H9 (cell line): ENCODE measurements at regions not wholly inside any gene's neighbourhood (a gene's known extent, or its start where the extent isn't known, plus 50 kb on each side); places are given as distances from the start of the nearest gene placed in this dataset.

Experiments
- DNase-seq: peaks from one replicate; pipeline ENCODE4 v3.0.0-alpha.2; 2017
- H2AFZ ChIP-seq: one replicate; pipeline ENCODE4 v1.6.1; 2013; ENCODE audit warnings: mild to moderate bottlenecking, low read length, control low read depth, moderate library complexity
- H2AK5ac ChIP-seq: 2 replicates; pipeline ENCODE4 v1.6.1; 2013; ENCODE audit warnings: low read length, control low read depth, mixed read lengths; ENCODE audit not compliant: insufficient read length
- H2BK120ac ChIP-seq: one replicate; pipeline ENCODE4 v1.6.1; 2013; ENCODE audit warnings: low read depth, mild to moderate bottlenecking, low read length, control low read depth, inconsistent platforms; ENCODE audit not compliant: poor library complexity, severe bottlenecking
- H2BK12ac ChIP-seq: 2 replicates; pipeline ENCODE4 v1.6.1; 2013; ENCODE audit warnings: low read length, control low read depth, mixed read lengths, low read depth; ENCODE audit not compliant: insufficient read length
- H2BK15ac ChIP-seq: 2 replicates; pipeline ENCODE4 v1.6.1; 2013; ENCODE audit warnings: low read depth, low read length, control low read depth
- H2BK20ac ChIP-seq: one replicate; pipeline ENCODE4 v1.6.1; 2013; ENCODE audit warnings: low read depth, mild to moderate bottlenecking, low read length, control low read depth, inconsistent platforms; ENCODE audit not compliant: poor library complexity, severe bottlenecking
- H2BK5ac ChIP-seq: 2 replicates; pipeline ENCODE4 v1.6.1; 2013; ENCODE audit warnings: low read length, control low read depth, mixed read lengths; ENCODE audit not compliant: insufficient read length
- H3K14ac ChIP-seq: 2 replicates; pipeline ENCODE4 v1.6.1; 2013; ENCODE audit warnings: low read length, control low read depth; ENCODE audit not compliant: insufficient read depth
- H3K18ac ChIP-seq: 2 replicates; pipeline ENCODE4 v1.6.1; 2013; ENCODE audit warnings: low read depth, mild to moderate bottlenecking, mixed read lengths, low read length, control low read depth; ENCODE audit not compliant: insufficient read length
- H3K23ac ChIP-seq: 2 replicates; pipeline ENCODE4 v1.6.1; 2013; ENCODE audit warnings: low read length, control low read depth, mixed read lengths, low read depth; ENCODE audit not compliant: insufficient read length
- H3K23me2 ChIP-seq: 2 replicates; pipeline ENCODE4 v1.6.1; 2013; ENCODE audit warnings: low read depth, mild to moderate bottlenecking, mixed read lengths, low read length, control low read depth; ENCODE audit not compliant: insufficient read length, poor library complexity, severe bottlenecking
- H3K27ac ChIP-seq: 2 replicates; pipeline ENCODE4 v1.5.1; 2013; ENCODE audit warnings: low read length, control low read depth, mixed read lengths, low read depth; ENCODE audit not compliant: insufficient read length
- H3K27me3 ChIP-seq: 2 replicates; pipeline ENCODE4 v1.6.1; 2013; ENCODE audit warnings: low read length, control low read depth, inconsistent platforms; ENCODE audit not compliant: insufficient read depth
- H3K4ac ChIP-seq: 2 replicates; pipeline ENCODE4 v1.6.1; 2013; ENCODE audit warnings: low read depth, mild to moderate bottlenecking, control low read depth, inconsistent platforms, low read length, moderate library complexity
- H3K4me1 ChIP-seq: 2 replicates; pipeline ENCODE4 v1.6.1; 2013; ENCODE audit warnings: low read length, control low read depth, inconsistent platforms; ENCODE audit not compliant: insufficient read depth
- H3K4me2 ChIP-seq: 2 replicates; pipeline ENCODE4 v1.6.1; 2013; ENCODE audit warnings: low read length, control low read depth, mixed read lengths; ENCODE audit not compliant: insufficient read length, insufficient read depth
- H3K56ac ChIP-seq: 2 replicates; pipeline ENCODE4 v1.6.1; 2013; ENCODE audit warnings: low read depth, mild to moderate bottlenecking, mixed read lengths, low read length, control low read depth; ENCODE audit not compliant: insufficient read length
- H3K79me1 ChIP-seq: 2 replicates; pipeline ENCODE4 v1.6.1; 2013; ENCODE audit warnings: low read depth, mild to moderate bottlenecking, moderate library complexity, low read length, control low read depth, inconsistent platforms; ENCODE audit not compliant: insufficient read depth, poor library complexity, severe bottlenecking
- H3K79me2 ChIP-seq: 2 replicates; pipeline ENCODE4 v1.6.1; 2013; ENCODE audit warnings: low read length, control low read depth, inconsistent platforms; ENCODE audit not compliant: insufficient read depth
- H3K9ac ChIP-seq: 2 replicates; pipeline ENCODE4 v1.6.1; 2013; ENCODE audit warnings: low read length, control low read depth, mixed read lengths; ENCODE audit not compliant: insufficient read length; ENCODE audit errors: extremely low read depth
- H3K9me3 ChIP-seq: one replicate; pipeline ENCODE4 v1.6.1; 2013; ENCODE audit warnings: low read depth, low read length, inconsistent platforms; ENCODE audit not compliant: control insufficient read depth
- H3T11ph ChIP-seq: one replicate; pipeline ENCODE4 v1.6.1; 2013; ENCODE audit warnings: mild to moderate bottlenecking, low read length, control low read depth, inconsistent platforms
- H4K20me1 ChIP-seq: one replicate; pipeline ENCODE4 v1.6.1; 2013; ENCODE audit not compliant: control insufficient read depth, insufficient read length, insufficient read depth
- H4K5ac ChIP-seq: 2 replicates; pipeline ENCODE4 v1.6.1; 2013; ENCODE audit warnings: low read depth, mild to moderate bottlenecking, mixed read lengths, low read length, control low read depth; ENCODE audit not compliant: insufficient read length
- H4K8ac ChIP-seq: replicated peaks from 2 replicates; pipeline ENCODE4 v1.6.1; 2013; ENCODE audit warnings: low read length, control low read depth, mixed read lengths, low read depth; ENCODE audit not compliant: insufficient read length
- H4K91ac ChIP-seq: 2 replicates; pipeline ENCODE4 v1.6.1; 2013; ENCODE audit warnings: low read depth, mild to moderate bottlenecking, moderate library complexity, mixed read lengths, low read length, control low read depth; ENCODE audit not compliant: insufficient read length
- H3K27ac Mint-ChIP-seq, 3 experiments: 2 replicates in 2 of 3; 3 replicates in 1 of 3; pipeline ENCODE4 v1.8.0; 2020 to 2021; ENCODE audit warnings: mixed read lengths in 3 of 3, mild to moderate bottlenecking in 1 of 3, moderate library complexity in 1 of 3
- H3K27me3 Mint-ChIP-seq: 2 replicates; pipeline ENCODE4 v1.8.0; 2021; ENCODE audit warnings: low read depth, mild to moderate bottlenecking, moderate library complexity, mixed read lengths
- H3K36me3 Mint-ChIP-seq, 3 experiments: 2 replicates in 2 of 3; 3 replicates in 1 of 3; pipeline ENCODE4 v1.8.0; 2020 to 2021; ENCODE audit warnings: low read depth in 3 of 3, mixed read lengths in 3 of 3; ENCODE audit not compliant: insufficient read depth in 1 of 3
- H3K4me1 Mint-ChIP-seq, 2 experiments: 2 replicates each; pipeline ENCODE4 v1.8.0; 2020; ENCODE audit warnings: mixed read lengths in 2 of 2
- H3K4me3 Mint-ChIP-seq, 2 experiments: 2 replicates in 1 of 2; 3 replicates in 1 of 2; pipeline ENCODE4 v1.8.0; 2020 to 2021; ENCODE audit warnings: mild to moderate bottlenecking in 2 of 2, mixed read lengths in 2 of 2, moderate library complexity in 1 of 2
- H3K9me3 Mint-ChIP-seq, 2 experiments: 2 replicates in 1 of 2; 3 replicates in 1 of 2; pipeline ENCODE4 v1.8.0; 2020; ENCODE audit warnings: mild to moderate bottlenecking in 2 of 2, mixed read lengths in 2 of 2, moderate library complexity in 1 of 2
- WGBS: extraction: QIAGEN DNeasy Blood & Tissue Kit; methylation state at CpG from one replicate; pipeline ENCODE4 v1.1.7; 2013; ENCODE audit warnings: missing lambda C conversion rate, low lambda C conversion rate, mixed read lengths; ENCODE audit not compliant: insufficient read length; ENCODE audit errors: extremely low coverage; 5-methylcytosine and 5-hydroxymethylcytosine counted together
- TF ChIP-seq, protein P1 (sequence below): fragments of 200-600 bp; sonication (generic); conservative IDR thresholded peaks from 3 replicates; pipeline ENCODE4 v1.8.0; 2021; ENCODE audit warnings: antibody characterized with exemption, mild to moderate bottlenecking

GRCh38 chr6:135791441-135791840, 60.1 kb upstream of the PDE7B start:
- Mint-ChIP-seq H3K4me3 (no peak overlapping the region), H3K27ac (no peak overlapping the region), H3K27me3 (no peaks in the 10 kb centered on the region), H3K9me3 (no peaks in the 10 kb centered on the region), H3K4me1 (no peaks in the 10 kb centered on the region), H3K36me3 (no peaks in the 10 kb centered on the region)
- WGBS: no CpG with 5 or more reads among the region's 4 CpGs
- Histone ChIP-seq H3K27me3 (no peaks in the 10 kb centered on the region), H2BK20ac (no peak overlapping the region), H3K23me2 (no peaks in the 10 kb centered on the region), H2BK15ac (no peak overlapping the region), H3K4me1 (no peaks in the 10 kb centered on the region), H2BK12ac (no peak overlapping the region), H4K91ac (no peak overlapping the region), H3K79me1 (no peaks in the 10 kb centered on the region), H3T11ph (no peak overlapping the region), H3K9ac (no peak overlapping the region), H3K79me2 (no peaks in the 10 kb centered on the region), H4K20me1 (no peaks in the 10 kb centered on the region), H2AFZ (no peak overlapping the region), H4K5ac (no peak overlapping the region), H2BK5ac (no peak overlapping the region), H2BK120ac (no peak overlapping the region), H3K9me3 (no peaks in the 10 kb centered on the region), H2AK5ac (no peak overlapping the region), H3K14ac (no peak overlapping the region), H3K56ac (no peak overlapping the region), H4K8ac (no peak overlapping the region), H3K18ac (no peak overlapping the region), H3K27ac (no peak overlapping the region), H3K4me2 (no peak overlapping the region), H3K23ac (no peak overlapping the region), H3K4ac (no peak overlapping the region)
- TF ChIP-seq, protein P1, sequence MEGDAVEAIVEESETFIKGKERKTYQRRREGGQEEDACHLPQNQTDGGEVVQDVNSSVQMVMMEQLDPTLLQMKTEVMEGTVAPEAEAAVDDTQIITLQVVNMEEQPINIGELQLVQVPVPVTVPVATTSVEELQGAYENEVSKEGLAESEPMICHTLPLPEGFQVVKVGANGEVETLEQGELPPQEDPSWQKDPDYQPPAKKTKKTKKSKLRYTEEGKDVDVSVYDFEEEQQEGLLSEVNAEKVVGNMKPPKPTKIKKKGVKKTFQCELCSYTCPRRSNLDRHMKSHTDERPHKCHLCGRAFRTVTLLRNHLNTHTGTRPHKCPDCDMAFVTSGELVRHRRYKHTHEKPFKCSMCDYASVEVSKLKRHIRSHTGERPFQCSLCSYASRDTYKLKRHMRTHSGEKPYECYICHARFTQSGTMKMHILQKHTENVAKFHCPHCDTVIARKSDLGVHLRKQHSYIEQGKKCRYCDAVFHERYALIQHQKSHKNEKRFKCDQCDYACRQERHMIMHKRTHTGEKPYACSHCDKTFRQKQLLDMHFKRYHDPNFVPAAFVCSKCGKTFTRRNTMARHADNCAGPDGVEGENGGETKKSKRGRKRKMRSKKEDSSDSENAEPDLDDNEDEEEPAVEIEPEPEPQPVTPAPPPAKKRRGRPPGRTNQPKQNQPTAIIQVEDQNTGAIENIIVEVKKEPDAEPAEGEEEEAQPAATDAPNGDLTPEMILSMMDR: no peak
- DNase-seq: no peak
